H1 (cell line): ENCODE measurements at regions not wholly inside any gene's neighbourhood (a gene's known extent, or its start where the extent isn't known, plus 50 kb on each side); places are given as distances from the start of the nearest gene placed in this dataset.

ENCODE experiments used
- BRCA1 ChIP-seq: IDR thresholded peaks from 2 replicates; pipeline ENCODE4 v1.6.1; 2012; ENCODE audit warnings: low read depth, low read length, improper control_type of control experiment
- CHD7 ChIP-seq: fragments of 300-600 bp; sonication (generic); IDR thresholded peaks from 2 replicates; pipeline ENCODE4 v1.7.1; 2012; ENCODE audit warnings: low read length, moderate library complexity, mild to moderate bottlenecking, inconsistent platforms; ENCODE audit not compliant: insufficient replicate concordance
- CTCF ChIP-seq, 3 experiments: IDR thresholded peaks; 1 replicate in 2 of 3; 2 replicates in 1 of 3; pipeline versions ENCODE4 v1.5.1 to v1.6.1; 2011; ENCODE audit warnings: low read length in 3 of 3, mild to moderate bottlenecking in 3 of 3, inconsistent platforms in 2 of 3, low read depth in 1 of 3, moderate library complexity in 1 of 3; ENCODE audit not compliant: insufficient read depth in 1 of 3; ENCODE audit errors: control extremely low read depth in 1 of 3
- GABPA ChIP-seq: IDR thresholded peaks from 2 replicates; pipeline ENCODE4 v1.6.1; 2011; ENCODE audit warnings: mild to moderate bottlenecking, low read length, moderate library complexity, borderline replicate concordance; ENCODE audit not compliant: insufficient read depth
- JUN ChIP-seq: IDR thresholded peaks from 2 replicates; pipeline ENCODE4 v1.6.1; 2011; ENCODE audit warnings: low read depth, mild to moderate bottlenecking, improper control_type of control experiment, low read length
- MAFK ChIP-seq: IDR thresholded peaks from 2 replicates; pipeline ENCODE4 v1.6.1; 2012; ENCODE audit warnings: low read depth, mild to moderate bottlenecking, improper control_type of control experiment, low read length
- NRF1 ChIP-seq: IDR thresholded peaks from 2 replicates; pipeline ENCODE4 v1.6.1; 2011; ENCODE audit warnings: mild to moderate bottlenecking, low read depth, low read length, improper control_type of control experiment
- SAP30 ChIP-seq: fragments of 300-600 bp; sonication (generic); IDR thresholded peaks from 2 replicates; pipeline ENCODE4 v1.7.1; 2012; ENCODE audit warnings: low read length, moderate library complexity, mild to moderate bottlenecking, inconsistent platforms; ENCODE audit not compliant: insufficient read depth, insufficient replicate concordance
- SIX5 ChIP-seq: IDR thresholded peaks from 2 replicates; pipeline ENCODE4 v1.6.1; 2011; ENCODE audit warnings: mild to moderate bottlenecking, low read depth, low read length
- YY1 ChIP-seq: IDR thresholded peaks from 2 replicates; pipeline ENCODE4 v1.6.1; 2011; ENCODE audit warnings: low read depth, mild to moderate bottlenecking, low read length

- TF ChIP-seq CHD7 (no peak), GABPA (no peak), BRCA1 (no peak), YY1 (no peak), SIX5 (no peak), JUN (no peak), NRF1 (no peak), CTCF (IDR thresholded peaks at IDR 0.05; ENCODE audit: control extremely low read depth in 1 of 3, insufficient read depth in 1 of 3, low read depth in 1 of 3, low read length in 3 of 3) (no peak), SAP30 (no peak), MAFK (no peak)
These were observed 324.9 kb upstream of the GATB start (continued) for GRCh38 chr4:152085657-152086056.
